RWPE2 (cell line): ENCODE measurements at regions not wholly inside any gene's neighbourhood (a gene's known extent, or its start where the extent isn't known, plus 50 kb on each side); places are given as distances from the start of the nearest gene placed in this dataset.
A peak's percentile ranks its signal among the peaks of the same experiment; 100 is the strongest.

Source experiments
- ATAC-seq: fragments of 200-7000 bp; cut with Tn5 transposase; 3 replicates; pipeline ENCODE4 v1.9.1; 2021; ENCODE audit warnings: low read depth
- DNase-seq: peaks from one replicate; pipeline ENCODE4 v3.0.0-alpha.2; 2020; ENCODE audit warnings: low spot score
- H3K27ac ChIP-seq: fragments of 450-650 bp; 2 replicates; pipeline ENCODE4 v1.5.1; 2017; ENCODE audit warnings: mild to moderate bottlenecking; ENCODE audit not compliant: poor library complexity, severe bottlenecking
- H3K27me3 ChIP-seq: fragments of 250-450 bp; sonication (Bioruptor Pico); 2 replicates; pipeline ENCODE4 v1.5.1; 2021; ENCODE audit warnings: mild to moderate bottlenecking, moderate library complexity; ENCODE audit not compliant: insufficient read depth, poor library complexity, severe bottlenecking
- H3K36me3 ChIP-seq: fragments of 250-450 bp; sonication (Bioruptor Pico); 2 replicates; pipeline ENCODE4 v1.5.1; 2020; ENCODE audit warnings: low read depth, mild to moderate bottlenecking, moderate library complexity
- H3K4me1 ChIP-seq: fragments of 250-450 bp; sonication (Bioruptor Pico); 2 replicates; pipeline ENCODE4 v1.5.1; 2021; ENCODE audit warnings: mild to moderate bottlenecking, moderate library complexity; ENCODE audit not compliant: insufficient read depth, poor library complexity, severe bottlenecking
- H3K4me3 ChIP-seq: fragments of 250-450 bp; sonication (Bioruptor Pico); 2 replicates; pipeline ENCODE4 v1.5.1; 2021; ENCODE audit warnings: mild to moderate bottlenecking, moderate library complexity; ENCODE audit not compliant: severe bottlenecking
- H3K9me3 ChIP-seq: fragments of 250-450 bp; sonication (Bioruptor Pico); 2 replicates; pipeline ENCODE4 v1.5.1; 2021; ENCODE audit warnings: mild to moderate bottlenecking, moderate library complexity; ENCODE audit not compliant: severe bottlenecking
- TF ChIP-seq, protein P1 (sequence below): fragments of 450-650 bp; IDR thresholded peaks from one replicate; pipeline ENCODE4 v1.5.1; 2017; ENCODE audit warnings: mild to moderate bottlenecking, moderate library complexity; ENCODE audit not compliant: poor library complexity, severe bottlenecking

DNA sequence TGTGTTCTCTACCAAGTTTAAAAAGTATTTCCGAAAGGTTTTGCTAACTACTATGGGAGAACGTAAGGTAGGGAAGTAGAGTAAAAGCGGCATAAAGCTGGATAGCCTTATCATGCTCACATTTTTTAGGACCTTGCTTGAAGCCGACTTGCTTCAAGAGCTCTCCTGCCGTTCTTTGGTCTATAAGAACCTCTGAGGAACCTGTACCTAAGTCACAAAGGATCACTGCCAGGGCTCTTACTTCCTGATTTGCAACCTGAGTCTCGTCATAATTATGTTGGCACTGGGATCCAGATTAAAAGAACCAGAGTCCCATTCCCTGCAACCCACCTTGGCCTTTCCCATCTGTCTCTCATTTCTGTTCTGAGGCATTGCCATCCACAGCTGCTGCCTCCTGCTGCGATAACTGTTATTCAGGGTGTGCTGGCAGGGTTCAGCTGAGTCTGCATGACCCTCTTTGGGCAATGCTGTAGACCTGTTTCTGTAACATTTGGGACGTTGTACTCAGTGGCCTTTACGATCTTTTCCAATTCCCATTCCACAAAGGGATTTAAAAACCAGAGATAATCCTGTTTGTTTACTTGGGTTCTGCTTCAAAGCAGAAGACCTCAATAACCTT lies 131.0 kb upstream of the UMPS start:
- no peak for ATAC-seq
- no peak for DNase-seq
- TF ChIP-seq, protein P1, sequence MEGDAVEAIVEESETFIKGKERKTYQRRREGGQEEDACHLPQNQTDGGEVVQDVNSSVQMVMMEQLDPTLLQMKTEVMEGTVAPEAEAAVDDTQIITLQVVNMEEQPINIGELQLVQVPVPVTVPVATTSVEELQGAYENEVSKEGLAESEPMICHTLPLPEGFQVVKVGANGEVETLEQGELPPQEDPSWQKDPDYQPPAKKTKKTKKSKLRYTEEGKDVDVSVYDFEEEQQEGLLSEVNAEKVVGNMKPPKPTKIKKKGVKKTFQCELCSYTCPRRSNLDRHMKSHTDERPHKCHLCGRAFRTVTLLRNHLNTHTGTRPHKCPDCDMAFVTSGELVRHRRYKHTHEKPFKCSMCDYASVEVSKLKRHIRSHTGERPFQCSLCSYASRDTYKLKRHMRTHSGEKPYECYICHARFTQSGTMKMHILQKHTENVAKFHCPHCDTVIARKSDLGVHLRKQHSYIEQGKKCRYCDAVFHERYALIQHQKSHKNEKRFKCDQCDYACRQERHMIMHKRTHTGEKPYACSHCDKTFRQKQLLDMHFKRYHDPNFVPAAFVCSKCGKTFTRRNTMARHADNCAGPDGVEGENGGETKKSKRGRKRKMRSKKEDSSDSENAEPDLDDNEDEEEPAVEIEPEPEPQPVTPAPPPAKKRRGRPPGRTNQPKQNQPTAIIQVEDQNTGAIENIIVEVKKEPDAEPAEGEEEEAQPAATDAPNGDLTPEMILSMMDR, result no peak
- no peaks in the 10 kb centered on the region for H3K27me3 ChIP-seq
- no peaks in the 10 kb centered on the region for H3K9me3 ChIP-seq
- no peak overlapping the region for H3K4me3 ChIP-seq
- H3K27ac ChIP-seq, result no peak overlapping the region
- peaks cover 5% of the 10 kb centered on the region for H3K4me1 ChIP-seq
- no peaks in the 10 kb centered on the region for H3K36me3 ChIP-seq

DNA sequence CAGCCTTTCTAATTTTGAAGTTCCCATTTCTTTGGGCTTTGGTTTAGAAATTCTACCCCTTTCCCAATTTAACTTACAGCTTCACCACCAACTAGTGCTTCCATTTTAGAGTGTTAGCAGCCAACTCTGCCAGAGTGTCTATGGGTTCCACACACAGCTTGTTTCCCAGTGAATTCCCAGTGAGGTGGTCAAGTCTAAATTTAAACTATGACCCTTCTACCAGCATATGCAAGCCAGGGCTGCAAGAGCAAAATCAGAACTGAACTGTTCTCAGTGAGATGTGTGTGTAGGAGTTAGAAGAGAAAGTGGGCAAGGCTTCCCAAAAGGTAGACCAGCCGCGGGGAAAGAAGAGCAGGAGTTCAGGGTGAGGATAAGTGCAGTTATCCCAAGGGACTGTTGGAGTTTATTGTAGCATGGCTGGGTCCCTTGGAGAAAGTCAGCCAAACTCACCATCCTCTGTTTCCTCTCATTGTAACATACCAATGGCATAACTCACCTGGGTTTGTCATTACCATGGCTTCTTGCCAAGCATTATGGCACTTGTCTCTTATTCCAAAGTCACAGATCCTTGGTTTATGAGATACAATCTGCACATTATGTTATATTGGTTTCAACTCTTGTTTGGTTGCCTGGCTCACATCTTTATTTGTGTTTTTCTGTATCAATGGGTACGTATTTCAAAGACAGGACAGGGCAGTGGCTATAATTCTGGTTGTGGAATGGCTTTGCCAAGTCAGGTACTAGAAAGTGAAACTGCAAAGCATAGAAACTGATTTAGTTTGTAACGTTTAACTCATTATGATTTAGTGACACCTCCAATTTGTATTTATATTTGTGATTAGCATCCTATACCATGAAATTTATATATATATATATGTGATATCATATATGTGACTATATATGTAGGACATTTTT lies 130.2 kb upstream of the UMPS start:
- Histone ChIP-seq H3K4me3 (no peak overlapping the region), H3K27me3 (no peaks in the 10 kb centered on the region), H3K9me3 (no peaks in the 10 kb centered on the region), H3K4me1 (peaks cover 5% of the 10 kb centered on the region), H3K27ac (no peak overlapping the region), H3K36me3 (no peaks in the 10 kb centered on the region)
- TF ChIP-seq, protein P1, result no peak
- peak; percentile 54 for ATAC-seq
- DNase-seq, result no peak

DNA sequence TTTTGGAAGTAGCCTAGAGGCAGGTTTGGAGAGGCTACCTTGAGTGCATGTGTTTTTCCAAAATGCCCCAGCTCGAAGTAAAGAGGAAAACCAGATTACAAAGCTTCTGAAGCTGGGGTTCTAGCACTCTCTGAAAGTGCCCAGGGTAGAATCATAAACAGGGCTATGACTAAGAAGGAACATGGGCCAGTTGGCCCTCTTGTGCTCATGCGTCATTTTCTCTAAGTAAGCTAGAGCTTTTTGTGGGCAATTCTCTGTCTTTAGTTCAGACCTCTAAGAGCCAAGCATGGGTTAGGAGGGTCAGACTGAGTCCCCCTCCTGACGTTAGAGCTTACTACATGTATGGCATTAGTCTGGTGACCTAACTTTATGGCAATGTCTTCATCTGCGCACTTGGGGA lies 129.5 kb upstream of the UMPS start:
- no peak overlapping the region for H3K27ac ChIP-seq
- H3K27me3 ChIP-seq, result peaks cover 2% of the 10 kb centered on the region
- H3K36me3 ChIP-seq, result no peaks in the 10 kb centered on the region
- ATAC-seq, result no peak
- no peak for DNase-seq
- TF ChIP-seq, protein P1, result no peak
- H3K4me1 ChIP-seq, result peaks cover 5% of the 10 kb centered on the region
- H3K4me3 ChIP-seq, result no peak overlapping the region
- no peaks in the 10 kb centered on the region for H3K9me3 ChIP-seq

GRCh38 chr3:124601190-124601589 lies 129.1 kb upstream of the UMPS start:
- Histone ChIP-seq H3K36me3 (no peaks in the 10 kb centered on the region), H3K27ac (no peak overlapping the region), H3K4me1 (peaks cover 5% of the 10 kb centered on the region), H3K4me3 (no peak overlapping the region), H3K9me3 (no peaks in the 10 kb centered on the region), H3K27me3 (peaks cover 4% of the 10 kb centered on the region)
- DNase-seq (no peak), ATAC-seq (peak; percentile 67)
- TF ChIP-seq, protein P1, result no peak
